Endometrium (tissue), 2 donors: ENCODE measurements at regions not wholly inside any gene's neighbourhood (a gene's known extent, or its start where the extent isn't known, plus 50 kb on each side); places are given as distances from the start of the nearest gene placed in this dataset.

Source experiments
- FAIRE-seq: peaks from 2 replicates; lab custom pipeline; 2012; peaks lifted over from hg19 to GRCh38; lab: Jason Lieb, UNC
- donor health status: control.
- donor health status: control.

DNA sequence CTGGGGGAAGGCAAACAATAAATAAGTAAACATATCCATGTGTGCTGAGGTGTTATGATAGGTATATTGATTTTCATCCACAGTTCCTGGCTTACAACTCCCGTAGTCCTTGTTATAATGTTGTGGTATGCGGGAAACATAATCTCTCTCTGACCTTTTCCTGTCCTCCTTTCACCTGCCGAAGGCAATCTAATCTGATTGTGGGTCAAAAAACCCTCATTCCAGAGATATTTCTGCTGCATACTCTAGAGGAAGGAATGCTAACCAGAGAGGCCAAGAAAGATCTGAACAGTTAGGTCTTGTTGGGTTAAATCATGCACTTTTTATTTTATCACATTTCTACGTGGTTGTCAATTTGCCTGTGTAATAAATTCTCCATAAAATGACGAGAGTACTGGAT, 383.6 kb upstream of the SEMA6D start:
- FAIRE-seq, result no peak

GRCh38 chr15:47334805-47335535, 382.3 kb upstream of the SEMA6D start:
- FAIRE-seq, result no peak

- no peak for FAIRE-seq
Measured at GRCh38 chr15:47337106-47337505, 380.2 kb upstream of the SEMA6D start.

- FAIRE-seq, result no peak
Measured at GRCh38 chr15:47337836-47338235, 379.5 kb upstream of the SEMA6D start.

- FAIRE-seq, result no peak
Measured at GRCh38 chr15:47338771-47339170, 378.5 kb upstream of the SEMA6D start.

DNA sequence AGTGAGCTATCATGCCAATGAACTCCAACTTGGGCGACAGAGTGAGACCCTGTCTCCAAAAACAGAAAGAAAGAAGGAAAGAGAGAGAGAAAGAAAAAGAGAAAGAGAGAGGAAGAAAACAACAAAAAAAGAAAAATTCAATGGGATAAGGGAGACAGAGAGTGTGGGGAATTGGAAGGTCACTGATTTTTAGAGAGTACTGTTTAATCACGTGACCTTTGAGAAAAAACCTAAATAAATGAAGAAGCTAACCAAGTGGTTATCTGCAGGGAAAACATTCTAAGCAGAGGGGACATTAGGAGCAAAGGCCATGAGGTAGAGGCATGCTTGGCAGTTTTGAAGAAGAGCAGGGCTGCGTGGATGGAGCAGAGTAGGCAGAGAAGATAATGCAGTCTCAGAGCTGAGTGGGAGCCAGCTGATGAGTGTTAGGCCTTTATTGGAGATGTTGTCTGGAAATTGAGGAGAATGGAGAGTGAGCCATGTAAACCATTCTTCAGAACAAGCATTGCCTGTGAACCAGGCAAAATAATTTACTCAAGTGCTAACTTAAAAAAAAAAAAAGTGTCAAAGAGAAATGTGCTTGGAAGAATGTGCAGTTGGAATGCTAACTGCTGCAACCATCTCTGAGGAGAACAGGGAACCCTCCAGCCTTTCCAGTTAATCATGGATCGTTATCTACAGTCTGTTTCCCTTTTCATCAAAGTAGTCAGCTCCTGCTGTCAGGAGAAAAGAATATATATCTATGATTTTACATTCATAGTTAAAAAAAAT, 377.3 kb upstream of the SEMA6D start:
- FAIRE-seq, result no peak

- no peak for FAIRE-seq
Measured at GRCh38 chr15:47340571-47340920, 376.8 kb upstream of the SEMA6D start.

DNA sequence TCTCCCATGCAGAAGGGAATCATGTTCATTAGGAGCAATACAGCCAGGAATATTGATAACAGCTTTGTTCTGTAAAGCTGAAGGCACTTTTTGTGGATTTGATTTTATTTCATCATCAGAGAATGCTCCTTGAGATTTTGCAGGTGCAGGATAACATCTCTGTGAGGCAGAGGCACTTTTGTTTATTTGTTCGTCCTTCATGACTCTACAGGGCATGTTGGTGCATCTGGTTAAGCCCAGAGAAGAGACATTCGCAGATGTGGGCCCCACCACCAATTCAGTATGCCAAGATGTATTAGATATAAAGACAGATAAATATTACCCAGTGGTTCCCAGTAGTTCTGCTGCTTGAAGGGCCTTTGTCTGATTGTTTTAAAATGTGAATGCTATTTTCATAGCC, 368.1 kb upstream of the SEMA6D start:
- no peak for FAIRE-seq

GRCh38 chr15:47351501-47351900, 365.8 kb upstream of the SEMA6D start:
- FAIRE-seq, result no peak

DNA sequence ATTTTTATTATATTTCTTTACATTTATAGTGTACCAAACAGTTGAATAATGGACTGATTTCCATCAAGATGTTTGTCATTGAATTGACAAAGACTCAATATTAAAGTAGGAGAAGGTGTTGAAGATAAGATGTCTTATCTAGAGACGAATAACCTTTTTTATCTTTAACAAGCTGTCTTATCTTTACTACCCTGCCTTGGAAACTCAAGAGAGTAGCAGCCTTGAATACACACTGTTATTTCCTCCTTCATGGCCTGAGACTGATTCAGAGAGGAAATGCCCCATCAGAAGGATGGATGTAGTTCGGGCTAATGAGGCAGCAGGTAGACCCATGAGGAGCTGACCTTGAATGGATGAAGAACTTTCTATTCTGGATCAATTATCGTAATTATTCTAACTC, 365.1 kb upstream of the SEMA6D start:
- no peak for FAIRE-seq

DNA sequence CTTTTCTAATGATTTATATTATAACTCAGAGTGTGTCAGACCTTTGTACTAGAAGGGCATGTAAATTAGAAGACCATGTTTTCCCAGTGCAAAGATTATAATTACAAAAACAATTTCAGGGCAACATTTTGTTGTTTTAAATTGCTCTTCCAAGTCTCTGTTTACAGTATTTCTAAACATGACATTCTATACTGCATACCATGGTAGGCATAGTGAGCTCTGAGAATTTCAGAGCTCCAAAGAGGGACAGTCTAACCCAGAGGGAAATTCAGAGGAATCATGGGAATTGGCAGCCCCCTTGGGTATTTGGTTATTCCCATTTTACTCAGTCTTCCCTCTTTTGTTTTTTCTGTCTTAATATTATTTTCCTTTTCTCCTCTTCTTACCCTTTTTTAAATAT, 361.5 kb upstream of the SEMA6D start:
- FAIRE-seq, result no peak

DNA sequence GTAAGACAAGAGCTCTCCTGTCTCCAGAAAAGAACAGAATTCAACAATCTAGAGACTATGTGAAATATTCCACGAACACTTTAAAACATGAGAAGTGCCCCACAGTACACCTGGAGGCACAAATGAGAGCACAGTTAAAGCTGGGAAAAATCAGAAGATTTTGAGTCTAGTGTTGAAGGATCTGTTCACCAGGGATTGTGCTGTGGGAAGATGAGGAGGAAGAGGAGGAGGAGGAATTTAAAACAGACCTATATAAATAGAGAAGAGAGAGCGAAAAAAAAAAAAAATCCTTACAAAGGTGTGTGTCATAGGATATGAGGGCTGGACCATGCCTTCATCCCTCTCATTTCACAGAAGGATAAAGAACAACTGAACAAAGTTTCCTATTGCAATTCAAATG, 361.0 kb upstream of the SEMA6D start:
- no peak for FAIRE-seq

DNA sequence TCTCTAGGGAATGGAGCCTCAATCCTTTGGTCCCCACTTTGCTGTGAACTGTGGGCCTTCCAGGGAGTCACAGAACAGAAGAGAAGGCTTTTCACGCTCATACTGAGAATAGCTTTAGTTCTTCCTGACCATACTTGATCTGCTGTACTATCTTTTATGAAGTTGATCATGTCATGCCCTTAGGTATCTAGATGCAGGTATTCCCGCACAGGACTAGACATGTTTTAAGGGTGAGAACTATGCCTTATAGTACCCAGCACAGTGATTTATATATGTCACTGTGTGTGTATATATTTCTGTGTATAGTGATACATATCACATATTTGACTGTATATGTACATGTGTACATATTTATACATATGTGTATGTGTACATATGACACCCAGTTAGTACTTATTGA, 358.4 kb upstream of the SEMA6D start:
- FAIRE-seq, result no peak

GRCh38 chr15:47360305-47360704, 357.0 kb upstream of the SEMA6D start:
- no peak for FAIRE-seq

- FAIRE-seq, result no peak
Measured at GRCh38 chr15:47362118-47362905, 355.0 kb upstream of the SEMA6D start.

- no peak for FAIRE-seq
Measured at GRCh38 chr15:47363653-47364052, 353.7 kb upstream of the SEMA6D start.

- no peak for FAIRE-seq
Measured at GRCh38 chr15:47364230-47365141, 352.8 kb upstream of the SEMA6D start.

- FAIRE-seq, result no peak
Measured at GRCh38 chr15:47366884-47367283, 350.4 kb upstream of the SEMA6D start.

DNA sequence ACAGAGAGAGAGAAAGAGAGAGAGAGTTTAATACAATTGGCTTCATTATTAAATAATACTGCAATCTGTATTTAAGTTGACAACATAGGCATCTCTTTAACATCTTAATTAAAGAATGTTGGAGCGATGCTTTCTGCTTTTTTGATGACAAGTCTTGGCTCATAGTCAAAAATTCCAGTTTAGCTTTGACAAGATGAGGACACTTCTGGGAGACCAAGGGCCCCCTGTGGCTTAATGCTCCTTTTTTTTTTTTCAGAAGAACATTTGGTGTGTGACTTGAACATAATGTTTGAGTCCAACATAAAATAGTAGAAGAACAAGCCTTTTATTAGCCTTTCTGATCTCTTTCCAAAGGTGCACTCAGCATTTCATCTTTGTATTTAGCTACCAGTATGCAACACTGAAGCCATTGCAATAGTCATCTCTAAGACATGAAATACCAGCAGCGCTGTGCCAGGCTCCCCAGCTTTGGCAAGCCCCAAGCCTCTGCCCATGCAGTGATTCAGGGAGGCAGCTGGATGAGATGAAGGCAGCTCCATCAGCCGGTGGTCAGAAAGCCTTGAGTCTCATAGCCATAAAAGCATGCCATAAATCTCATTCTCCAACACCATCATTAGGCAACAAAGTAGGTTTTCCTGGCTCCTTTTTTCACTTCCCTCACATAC, 349.4 kb upstream of the SEMA6D start:
- no peak for FAIRE-seq

GRCh38 chr15:47371939-47372338, 345.4 kb upstream of the SEMA6D start:
- FAIRE-seq, result no peak

GRCh38 chr15:47374222-47374621, 343.1 kb upstream of the SEMA6D start:
- FAIRE-seq, result no peak
